ENCODE measurements at regions not wholly inside any gene's neighbourhood (a gene's known extent, or its start where the extent isn't known, plus 50 kb on each side); places are given as distances from the start of the nearest gene placed in this dataset.

GRCh38 chr5:98989727-98990126 is 60.9 kb upstream of the CHD1 start:
- DNase-seq = no peak

- DNase-seq = no peak
Observed at GRCh38 chr5:98986587-98986986, 57.8 kb upstream of the CHD1 start.

- no peak for DNase-seq
Observed at GRCh38 chr5:98982880-98983279, 54.1 kb upstream of the CHD1 start.
